ENCODE measurements at regions not wholly inside any gene's neighbourhood (a gene's known extent, or its start where the extent isn't known, plus 50 kb on each side); places are given as distances from the start of the nearest gene placed in this dataset.

GRCh38 chr6:11415557-11415956 is 122.0 kb upstream of the TMEM170B start:
- DNase-seq = no peak
- TF ChIP-seq CTCF (IDR thresholded peaks at IDR 0.05) = no peak
- Histone ChIP-seq H3K9me3 (no peaks in the 10 kb centered on the region), H3K36me3 (no peaks in the 10 kb centered on the region), H3K4me3 (no peak overlapping the region), H3K27ac (no peak overlapping the region), H3K4me1 (peaks cover 11% of the 10 kb centered on the region), H3K27me3 (no peaks in the 10 kb centered on the region)
- no peak for ATAC-seq
- intact Hi-C loops (cut with DNase I) = no loop called here

- DNase-seq (no peak), ATAC-seq (peak; percentile 85)
- peaks cover 11% of the 10 kb centered on the region for H3K4me1 ChIP-seq
- no peak for TF ChIP-seq CTCF (IDR thresholded peaks at IDR 0.05)
- no peaks in the 10 kb centered on the region for H3K36me3 ChIP-seq
- intact Hi-C loops (cut with DNase I) = no loop called here
- H3K9me3 ChIP-seq = no peaks in the 10 kb centered on the region
- H3K4me3 ChIP-seq = no peak overlapping the region
- no peak overlapping the region for H3K27ac ChIP-seq
- no peaks in the 10 kb centered on the region for H3K27me3 ChIP-seq
These were observed 123.2 kb upstream of the TMEM170B start for GRCh38 chr6:11414176-11414963.

GRCh38 chr6:11413728-11414127 is 123.8 kb upstream of the TMEM170B start:
- H3K27ac ChIP-seq = no peak overlapping the region
- H3K4me1 ChIP-seq = peaks cover 11% of the 10 kb centered on the region
- no peak for TF ChIP-seq CTCF (IDR thresholded peaks at IDR 0.05)
- DNase-seq = no peak
- H3K27me3 ChIP-seq = no peaks in the 10 kb centered on the region
- no peak for ATAC-seq
- H3K4me3 ChIP-seq = no peak overlapping the region
- H3K9me3 ChIP-seq = no peaks in the 10 kb centered on the region
- intact Hi-C loops (cut with DNase I) = no loop called here
- H3K36me3 ChIP-seq = no peaks in the 10 kb centered on the region

- Histone ChIP-seq H3K27ac (no peak overlapping the region), H3K36me3 (no peaks in the 10 kb centered on the region), H3K9me3 (no peaks in the 10 kb centered on the region), H3K27me3 (no peaks in the 10 kb centered on the region), H3K4me3 (no peak overlapping the region), H3K4me1 (peaks cover 11% of the 10 kb centered on the region)
- TF ChIP-seq CTCF (IDR thresholded peaks at IDR 0.05) = no peak
- intact Hi-C loops (cut with DNase I) = no loop called here
- ATAC-seq = no peak
- no peak for DNase-seq
These were observed 124.3 kb upstream of the TMEM170B start for GRCh38 chr6:11413117-11413687.

GRCh38 chr6:11412616-11413015 is 124.9 kb upstream of the TMEM170B start:
- TF ChIP-seq CTCF (IDR thresholded peaks at IDR 0.05) = no peak
- no peak overlapping the region for H3K4me3 ChIP-seq
- ATAC-seq (no peak), DNase-seq (no peak)
- H3K9me3 ChIP-seq = no peaks in the 10 kb centered on the region
- no peaks in the 10 kb centered on the region for H3K27me3 ChIP-seq
- peak overlapping the region; percentile 6 for H3K27ac ChIP-seq
- peaks cover 11% of the 10 kb centered on the region for H3K4me1 ChIP-seq
- H3K36me3 ChIP-seq = no peaks in the 10 kb centered on the region
- intact Hi-C loops (cut with DNase I) = no loop called here

Data from upper lobe of right lung (tissue), 1 donor.